HCT116 (cell line): ENCODE measurements at regions not wholly inside any gene's neighbourhood (a gene's known extent, or its start where the extent isn't known, plus 50 kb on each side); places are given as distances from the start of the nearest gene placed in this dataset.

Source experiments
- ATAC-seq: fragments of 200-7000 bp; cut with Tn5 transposase; 2 replicates; pipeline ENCODE4 v1.9.1; 2020; ENCODE audit warnings: mild to moderate bottlenecking, moderate library complexity
- BruUV-seq: library from RNA; stranded (reverse); fragments of 400-500 nt; replicated peaks from 2 replicates; lab custom pipeline; 2021; lab: Mats Ljungman, UMichigan
- CTCF ChIA-PET: fragments of 300-600 bp; sonication (Branson Sonifier 250); formaldehyde crosslinking; loops from one replicate; lab custom pipeline; 2021; ENCODE audit warnings: antibody characterized with exemption; lab: Charles Lee
- POLR2A ChIA-PET: fragments of 300-600, 350-600 bp; sonication (Branson Sonifier 250); formaldehyde crosslinking; loops from one replicate; lab custom pipeline; 2021; ENCODE audit warnings: antibody characterized with exemption; lab: Charles Lee
- RAD21 ChIA-PET, 2 experiments: fragments of 300-600 bp; sonication (Branson Sonifier 250); formaldehyde crosslinking; loops; one replicate each; lab custom pipeline; 2023; ENCODE audit warnings: low total read pairs in 2 of 2; ENCODE audit not compliant: uncharacterized antibody in 2 of 2, unreplicated experiment in 2 of 2, low non-redundant PET in 1 of 2; lab: Charles Lee
- DNase-seq: peaks from one replicate; pipeline ENCODE4 v3.0.0-alpha.2; 2010; ENCODE audit warnings: low read depth, low spot score
- H2AFZ ChIP-seq: fragments of 200-600 bp; shearing (Covaris generic), sonication (generic); 2 replicates; pipeline ENCODE4 v1.6.1; 2017; ENCODE audit warnings: low read depth, mixed run types, mixed read lengths, antibody characterized with exemption, low read length; ENCODE audit not compliant: poor library complexity, severe bottlenecking
- H3K27ac ChIP-seq: 2 replicates; pipeline ENCODE4 v1.5.1; 2012; ENCODE audit warnings: low read depth, low read length
- H3K27me3 ChIP-seq: fragments of 200-600 bp; sonication (generic); 2 replicates; pipeline ENCODE4 v1.6.1; 2016; ENCODE audit warnings: mixed run types, low read length, mixed read lengths; ENCODE audit not compliant: insufficient read depth
- H3K36me3 ChIP-seq, 2 experiments: fragments of 200-500 bp in 1 of 2; fragments of 200-600 bp in 1 of 2; sonication (Bioruptor generic) in 1 of 2; sonication (generic) in 1 of 2; 2 replicates each; pipeline versions ENCODE4 v1.5.1 to v1.6.1; 2014 to 2016; ENCODE audit warnings: low read length in 2 of 2, inconsistent platforms in 1 of 2, mixed read lengths in 1 of 2, mixed run types in 1 of 2; ENCODE audit not compliant: insufficient read depth in 2 of 2, control insufficient read depth in 1 of 2
- H3K4me1 ChIP-seq, 2 experiments: fragments of 200-600 bp in 1 of 2; sonication (generic) in 1 of 2; 2 replicates each; pipeline versions ENCODE4 v1.5.1 to v1.6.1; 2012 to 2017; ENCODE audit warnings: low read length in 2 of 2, inconsistent platforms in 1 of 2, mild to moderate bottlenecking in 1 of 2, mixed read lengths in 1 of 2, mixed run types in 1 of 2, moderate library complexity in 1 of 2; ENCODE audit not compliant: insufficient read depth in 2 of 2, control insufficient read depth in 1 of 2
- H3K4me2 ChIP-seq: fragments of 200-600 bp; sonication (generic); 2 replicates; pipeline ENCODE4 v1.6.1; 2017; ENCODE audit warnings: mixed run types, low read length, mixed read lengths
- H3K4me3 ChIP-seq, 2 experiments: fragments of 200-600 bp in 1 of 2; sonication (generic) in 1 of 2; replicated peaks in 1 of 2; 2 replicates each; pipeline ENCODE4 v1.5.1; 2011 to 2016; ENCODE audit warnings: low read length in 2 of 2, control low read depth in 1 of 2, low read depth in 1 of 2, mild to moderate bottlenecking in 1 of 2, mixed read lengths in 1 of 2, mixed run types in 1 of 2
- H3K79me2 ChIP-seq: fragments of 200-600 bp; sonication (generic); 2 replicates; pipeline ENCODE4 v1.6.1; 2017; ENCODE audit warnings: mild to moderate bottlenecking, mixed run types, low read length, moderate library complexity, mixed read lengths; ENCODE audit not compliant: insufficient read depth
- H3K9ac ChIP-seq: fragments of 200-600 bp; sonication (generic); 2 replicates; pipeline ENCODE4 v1.6.1; 2016; ENCODE audit warnings: low read length, mixed read lengths
- H3K9me2 ChIP-seq: fragments of 200-600 bp; sonication (generic), shearing (Covaris generic); 2 replicates; pipeline ENCODE4 v1.6.1; 2017; ENCODE audit warnings: mixed run types, mild to moderate bottlenecking, moderate library complexity; ENCODE audit not compliant: insufficient read depth
- H3K9me3 ChIP-seq, 2 experiments: fragments of 200-500 bp in 1 of 2; fragments of 200-600 bp in 1 of 2; sonication (Bioruptor generic) in 1 of 2; sonication (generic) in 1 of 2; 2 replicates each; pipeline ENCODE4 v1.6.1; 2014 to 2017; ENCODE audit warnings: low read length in 2 of 2, mixed read lengths in 2 of 2, inconsistent platforms in 1 of 2, low read depth in 1 of 2, mild to moderate bottlenecking in 1 of 2, mixed run types in 1 of 2, moderate library complexity in 1 of 2; ENCODE audit not compliant: control insufficient read depth in 1 of 2, insufficient read depth in 1 of 2
- H4K20me1 ChIP-seq: fragments of 200-600 bp; sonication (generic), shearing (Covaris generic); 2 replicates; pipeline ENCODE4 v1.6.1; 2017; ENCODE audit warnings: mixed run types, mild to moderate bottlenecking, moderate library complexity; ENCODE audit not compliant: insufficient read depth
- CBX3 ChIP-seq: IDR thresholded peaks from 2 replicates; pipeline ENCODE4 v1.6.1; 2012; ENCODE audit warnings: low read depth
- ELF1 ChIP-seq: IDR thresholded peaks from 2 replicates; pipeline ENCODE4 v1.6.1; 2012; ENCODE audit warnings: low read depth, borderline replicate concordance
- EZH2 ChIP-seq: fragments of 200-600 bp; sonication (generic); IDR thresholded peaks from 2 replicates; pipeline ENCODE4 v1.6.1; 2017; ENCODE audit warnings: antibody characterized with exemption, mixed run types
- EZH2phosphoT487 ChIP-seq: fragments of 200-600 bp; IDR thresholded peaks from 2 replicates; pipeline ENCODE4 v1.6.1; 2018; ENCODE audit warnings: antibody characterized with exemption, borderline replicate concordance
- FOSL1 ChIP-seq: IDR thresholded peaks from 2 replicates; pipeline ENCODE4 v1.6.1; 2012; ENCODE audit warnings: low read depth
- JUND ChIP-seq: IDR thresholded peaks from 2 replicates; pipeline ENCODE4 v1.6.1; 2012
- POLR2A ChIP-seq: IDR thresholded peaks from 2 replicates; pipeline ENCODE4 v1.7.0; 2011; ENCODE audit warnings: borderline replicate concordance; ENCODE audit not compliant: insufficient read depth, insufficient read length; ENCODE audit errors: extremely low read depth
- POLR2AphosphoS5 ChIP-seq: IDR thresholded peaks from 2 replicates; pipeline ENCODE4 v1.6.1; 2011; ENCODE audit warnings: mild to moderate bottlenecking, low read depth, low read length, moderate library complexity
- RAD21 ChIP-seq: IDR thresholded peaks from 2 replicates; pipeline ENCODE4 v1.6.1; 2012; ENCODE audit warnings: low read depth, mild to moderate bottlenecking
- SP1 ChIP-seq: IDR thresholded peaks from 2 replicates; pipeline ENCODE4 v1.6.1; 2012; ENCODE audit warnings: low read depth
- SRF ChIP-seq: IDR thresholded peaks from 2 replicates; pipeline ENCODE4 v1.6.1; 2012; ENCODE audit warnings: low read depth
- YY1 ChIP-seq: IDR thresholded peaks from 2 replicates; pipeline ENCODE4 v1.6.1; 2011; ENCODE audit warnings: low read length, low read depth, moderate library complexity, mild to moderate bottlenecking; ENCODE audit not compliant: insufficient replicate concordance; ENCODE audit errors: extremely low read depth
- intact Hi-C: fragments of 100-400 bp; cut with micrococcal nuclease; formaldehyde crosslinking; loops from 2 replicates; pipeline ENCODE4 v1.10.0; 2022
- TF ChIP-seq, protein P1 (sequence below): IDR thresholded peaks from 2 replicates; pipeline ENCODE4 v1.6.1; 2011; ENCODE audit warnings: mild to moderate bottlenecking, low read length, moderate library complexity; ENCODE audit not compliant: insufficient replicate concordance; ENCODE audit errors: extremely low read depth
- TF ChIP-seq, protein P2 (sequence below): IDR thresholded peaks from 2 replicates; pipeline ENCODE4 v1.6.1; 2012; ENCODE audit warnings: low read depth

DNA sequence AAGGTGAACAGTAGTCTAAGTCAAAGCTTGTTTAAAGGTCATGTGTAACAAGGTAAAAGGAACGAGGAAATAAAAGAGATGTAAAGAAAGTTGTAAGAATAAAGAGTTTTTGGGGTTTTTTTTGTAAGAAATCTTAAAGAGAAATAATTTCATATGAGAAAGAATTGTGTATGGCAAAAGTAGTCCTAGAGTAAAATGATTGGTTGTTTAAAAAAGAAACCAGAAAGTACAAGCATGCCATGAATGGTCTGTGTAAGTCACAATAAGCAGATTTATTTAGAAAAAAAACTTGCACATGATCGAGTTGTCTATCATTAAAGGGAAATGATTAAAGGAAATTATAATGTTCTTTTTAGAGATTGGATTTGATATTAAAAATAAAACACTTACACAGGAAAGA, 172.6 kb upstream of the TUSC1 start:
- H4K20me1 ChIP-seq: no peaks in the 10 kb centered on the region

More for the DNA sequence above, 172.6 kb upstream of the TUSC1 start:
- no peaks in the 10 kb centered on the region for H3K9me2 ChIP-seq
- H3K4me2 ChIP-seq: no peak overlapping the region
- H3K27ac ChIP-seq: no peak overlapping the region
- POLR2A ChIA-PET: no interaction called here
- ATAC-seq (no peak), DNase-seq (no peak)
- no peaks in the 10 kb centered on the region for H3K27me3 ChIP-seq
- BruUV-seq: no TSS peak
- no peaks in the 10 kb centered on the region for H3K79me2 ChIP-seq
- intact Hi-C loops: no loop called here
- H3K36me3 ChIP-seq: no peaks in the 10 kb centered on the region
- H2AFZ ChIP-seq: no peak overlapping the region
- RAD21 ChIA-PET: no interaction called here
- no peak overlapping the region for H3K4me3 ChIP-seq
- peaks cover 8 to 17% of the 10 kb centered on the region in 2 experiments; a peak in 3 of 4 replicates for H3K9me3 ChIP-seq
- no peak overlapping the region for H3K9ac ChIP-seq
- H3K4me1 ChIP-seq: no peaks in the 10 kb centered on the region
- CTCF ChIA-PET: no interaction called here
- no peak for TF ChIP-seq YY1
- TF ChIP-seq ELF1: no peak
- TF ChIP-seq POLR2AphosphoS5: no peak
- no peak for TF ChIP-seq FOSL1
- TF ChIP-seq, protein P1, sequence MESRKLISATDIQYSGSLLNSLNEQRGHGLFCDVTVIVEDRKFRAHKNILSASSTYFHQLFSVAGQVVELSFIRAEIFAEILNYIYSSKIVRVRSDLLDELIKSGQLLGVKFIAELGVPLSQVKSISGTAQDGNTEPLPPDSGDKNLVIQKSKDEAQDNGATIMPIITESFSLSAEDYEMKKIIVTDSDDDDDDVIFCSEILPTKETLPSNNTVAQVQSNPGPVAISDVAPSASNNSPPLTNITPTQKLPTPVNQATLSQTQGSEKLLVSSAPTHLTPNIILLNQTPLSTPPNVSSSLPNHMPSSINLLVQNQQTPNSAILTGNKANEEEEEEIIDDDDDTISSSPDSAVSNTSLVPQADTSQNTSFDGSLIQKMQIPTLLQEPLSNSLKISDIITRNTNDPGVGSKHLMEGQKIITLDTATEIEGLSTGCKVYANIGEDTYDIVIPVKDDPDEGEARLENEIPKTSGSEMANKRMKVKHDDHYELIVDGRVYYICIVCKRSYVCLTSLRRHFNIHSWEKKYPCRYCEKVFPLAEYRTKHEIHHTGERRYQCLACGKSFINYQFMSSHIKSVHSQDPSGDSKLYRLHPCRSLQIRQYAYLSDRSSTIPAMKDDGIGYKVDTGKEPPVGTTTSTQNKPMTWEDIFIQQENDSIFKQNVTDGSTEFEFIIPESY: no peak
- TF ChIP-seq EZH2: no peak
- TF ChIP-seq SP1: no peak
- TF ChIP-seq, protein P2, sequence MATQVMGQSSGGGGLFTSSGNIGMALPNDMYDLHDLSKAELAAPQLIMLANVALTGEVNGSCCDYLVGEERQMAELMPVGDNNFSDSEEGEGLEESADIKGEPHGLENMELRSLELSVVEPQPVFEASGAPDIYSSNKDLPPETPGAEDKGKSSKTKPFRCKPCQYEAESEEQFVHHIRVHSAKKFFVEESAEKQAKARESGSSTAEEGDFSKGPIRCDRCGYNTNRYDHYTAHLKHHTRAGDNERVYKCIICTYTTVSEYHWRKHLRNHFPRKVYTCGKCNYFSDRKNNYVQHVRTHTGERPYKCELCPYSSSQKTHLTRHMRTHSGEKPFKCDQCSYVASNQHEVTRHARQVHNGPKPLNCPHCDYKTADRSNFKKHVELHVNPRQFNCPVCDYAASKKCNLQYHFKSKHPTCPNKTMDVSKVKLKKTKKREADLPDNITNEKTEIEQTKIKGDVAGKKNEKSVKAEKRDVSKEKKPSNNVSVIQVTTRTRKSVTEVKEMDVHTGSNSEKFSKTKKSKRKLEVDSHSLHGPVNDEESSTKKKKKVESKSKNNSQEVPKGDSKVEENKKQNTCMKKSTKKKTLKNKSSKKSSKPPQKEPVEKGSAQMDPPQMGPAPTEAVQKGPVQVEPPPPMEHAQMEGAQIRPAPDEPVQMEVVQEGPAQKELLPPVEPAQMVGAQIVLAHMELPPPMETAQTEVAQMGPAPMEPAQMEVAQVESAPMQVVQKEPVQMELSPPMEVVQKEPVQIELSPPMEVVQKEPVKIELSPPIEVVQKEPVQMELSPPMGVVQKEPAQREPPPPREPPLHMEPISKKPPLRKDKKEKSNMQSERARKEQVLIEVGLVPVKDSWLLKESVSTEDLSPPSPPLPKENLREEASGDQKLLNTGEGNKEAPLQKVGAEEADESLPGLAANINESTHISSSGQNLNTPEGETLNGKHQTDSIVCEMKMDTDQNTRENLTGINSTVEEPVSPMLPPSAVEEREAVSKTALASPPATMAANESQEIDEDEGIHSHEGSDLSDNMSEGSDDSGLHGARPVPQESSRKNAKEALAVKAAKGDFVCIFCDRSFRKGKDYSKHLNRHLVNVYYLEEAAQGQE: no peak
- no peak for TF ChIP-seq CBX3
- TF ChIP-seq JUND: no peak
- no peak for TF ChIP-seq POLR2A
- TF ChIP-seq EZH2phosphoT487: no peak
- TF ChIP-seq RAD21: no peak
- TF ChIP-seq SRF: no peak
